GM19452 (cell line): ENCODE measurements at regions not wholly inside any gene's neighbourhood (a gene's known extent, or its start where the extent isn't known, plus 50 kb on each side); places are given as distances from the start of the nearest gene placed in this dataset.
"Not testable (repeated sequence)": the region's sequence is repeated elsewhere in the genome, so short reads cannot be mapped to it uniquely, and the experiment has no call there.

Source experiments
- ATAC-seq: cut with Tn5 transposase; IDR thresholded peaks from one replicate; pipeline ENCODE4 v1.9.1; 2021; ENCODE audit not compliant: unreplicated experiment

DNA sequence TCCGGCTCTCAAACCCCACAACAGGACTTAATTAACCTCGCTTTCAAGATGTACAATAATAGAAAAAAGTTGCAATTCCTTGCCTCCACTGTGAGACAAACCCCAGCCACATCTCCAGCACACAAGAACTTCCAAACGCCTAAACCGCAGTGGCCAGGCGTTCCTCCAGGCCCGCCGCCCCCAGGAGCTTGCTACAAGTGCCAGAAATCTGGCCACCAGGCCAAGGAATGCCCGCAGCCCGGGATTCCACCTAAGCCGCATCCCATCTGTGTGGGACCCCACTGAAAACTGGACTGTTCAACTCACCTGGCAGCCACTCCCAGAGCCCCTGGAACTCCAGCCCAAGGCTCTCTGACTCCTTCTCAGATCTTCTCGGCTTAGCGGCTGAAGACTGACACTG is 262.5 kb downstream of the SMARCA2 start:
- ATAC-seq, result not testable (repeated sequence)

DNA sequence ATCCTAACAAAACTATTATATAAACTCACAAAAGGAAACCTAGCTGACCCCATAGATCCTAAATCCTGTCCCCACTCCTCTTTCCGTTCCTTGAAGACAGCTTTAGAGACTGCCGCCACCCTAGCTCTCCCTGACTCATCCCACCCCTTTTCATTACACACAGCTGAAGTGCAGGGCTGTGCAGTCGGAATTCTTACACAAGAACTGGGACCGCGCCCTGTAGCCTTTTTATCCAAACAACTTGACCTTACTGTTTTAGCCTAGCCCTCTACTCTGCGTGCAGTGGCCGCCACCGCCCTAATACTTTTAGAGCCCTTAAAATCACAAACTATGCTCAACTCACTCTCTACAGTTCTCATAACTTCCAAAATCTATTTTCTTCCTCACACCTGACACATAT is 264.0 kb downstream of the SMARCA2 start:
- not testable (repeated sequence) for ATAC-seq

DNA sequence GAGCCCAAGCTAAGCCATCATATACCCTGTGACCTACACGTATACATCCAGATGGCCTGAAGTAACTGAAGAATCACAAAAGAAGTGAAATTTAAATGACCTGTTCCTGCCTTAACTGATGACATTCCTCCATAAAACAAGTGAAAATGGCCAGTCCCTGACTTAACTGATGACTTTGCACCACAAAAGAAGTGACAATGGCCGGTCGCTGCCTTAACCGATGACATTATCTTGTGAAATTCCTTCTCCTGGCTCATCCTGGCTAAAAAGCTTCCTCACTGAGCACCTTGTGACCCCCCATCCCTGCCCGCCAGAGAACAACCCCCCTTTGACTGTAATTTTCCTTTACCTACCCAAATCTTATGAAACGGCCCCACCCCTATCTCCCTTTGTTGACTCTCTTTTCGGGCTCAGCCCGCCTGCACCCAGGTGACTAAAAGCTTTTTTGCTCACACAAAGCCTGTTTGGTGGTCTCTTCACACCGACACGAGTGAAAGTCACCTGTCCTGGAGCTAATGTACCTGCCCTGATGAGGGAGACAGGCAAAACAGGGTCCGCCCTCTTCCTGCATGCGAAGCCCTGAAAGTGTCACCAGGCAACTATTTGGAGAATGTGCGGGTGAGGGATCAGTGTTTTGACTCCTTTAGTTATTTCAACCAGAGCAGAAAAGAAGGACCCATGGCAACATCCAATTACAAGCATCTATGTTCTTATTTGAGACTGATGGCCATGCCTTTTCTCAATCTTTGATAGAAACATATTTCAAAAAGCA is 266.1 kb downstream of the SMARCA2 start:
- no peak for ATAC-seq

DNA sequence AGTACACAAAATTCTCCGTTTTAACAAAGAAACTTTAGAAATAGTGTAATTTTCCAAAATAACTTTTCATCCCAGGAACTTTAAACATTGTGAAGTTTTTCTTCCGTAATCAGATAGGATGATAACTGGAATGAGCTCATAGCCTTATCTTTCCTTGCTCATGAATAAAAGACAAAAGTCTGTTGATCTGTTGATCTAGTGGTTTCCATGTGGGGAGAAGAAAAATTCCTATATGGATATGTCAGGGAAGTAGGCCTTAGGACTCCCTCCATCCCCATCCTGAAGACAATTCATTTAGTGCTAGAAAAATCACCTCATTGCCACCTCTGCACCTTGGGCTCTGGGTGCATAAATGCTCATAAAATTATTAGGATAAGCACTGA is 266.6 kb downstream of the SMARCA2 start:
- no peak for ATAC-seq

DNA sequence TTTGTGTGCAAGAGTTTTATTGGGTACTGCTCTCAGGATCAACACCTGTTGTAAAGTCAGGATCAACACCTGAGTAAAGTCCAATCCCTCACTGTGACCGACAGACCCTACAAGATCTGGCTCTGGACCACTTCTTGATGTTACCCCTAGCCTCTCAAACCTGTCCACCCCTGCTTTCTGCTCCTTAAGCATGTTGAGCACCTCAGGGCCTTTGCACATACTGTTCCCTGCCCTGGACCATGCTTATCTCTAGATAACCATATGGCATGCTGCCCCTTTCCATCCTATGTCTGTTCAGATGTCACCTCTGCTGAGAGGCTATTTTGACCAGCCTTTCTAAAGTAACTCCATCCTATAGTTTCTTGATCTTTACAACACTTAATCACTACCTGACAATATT is 269.6 kb downstream of the SMARCA2 start:
- ATAC-seq, result no peak

DNA sequence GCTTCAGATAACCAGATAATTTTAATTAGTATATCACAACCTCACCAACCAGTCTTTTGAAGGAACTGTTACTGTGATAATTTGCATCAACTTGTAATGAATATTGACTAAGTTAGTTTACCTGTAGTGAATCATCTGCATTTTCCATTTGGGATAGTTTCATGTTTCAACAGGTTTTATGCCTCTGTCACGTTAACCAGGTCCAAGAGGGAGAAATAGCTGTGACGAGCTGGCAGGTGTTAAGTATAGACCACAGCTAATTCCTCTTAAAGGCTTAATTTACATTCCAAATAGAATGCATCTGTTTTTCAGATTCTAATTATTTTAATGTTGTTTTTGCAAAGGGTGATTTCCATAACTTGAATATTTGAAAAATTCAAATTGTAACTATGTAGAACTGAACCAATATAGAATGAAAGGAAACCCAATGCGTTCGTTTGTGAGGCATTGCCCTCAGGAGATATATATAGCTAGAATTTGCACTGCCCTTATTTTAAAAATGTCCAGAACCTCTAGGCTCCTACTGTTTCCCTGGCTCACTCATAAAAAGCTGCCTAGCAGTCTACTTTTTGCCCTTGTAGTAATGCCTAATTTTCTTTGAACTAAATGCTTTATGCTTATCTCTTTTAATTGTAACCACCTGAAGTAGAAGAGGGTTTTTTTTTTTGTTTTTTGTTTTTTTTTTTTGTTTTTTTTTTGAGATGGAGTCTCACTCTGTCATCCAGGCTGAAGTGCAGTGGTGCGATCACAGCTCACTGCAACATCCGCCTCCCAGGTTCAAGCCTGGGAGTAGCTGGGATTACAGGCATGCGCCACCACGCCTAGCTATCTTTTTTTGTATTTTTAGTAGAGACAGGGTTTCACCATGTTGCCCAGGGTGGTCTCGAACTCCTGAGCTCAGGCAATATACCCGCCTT is 270.5 kb downstream of the SMARCA2 start:
- no peak for ATAC-seq

DNA sequence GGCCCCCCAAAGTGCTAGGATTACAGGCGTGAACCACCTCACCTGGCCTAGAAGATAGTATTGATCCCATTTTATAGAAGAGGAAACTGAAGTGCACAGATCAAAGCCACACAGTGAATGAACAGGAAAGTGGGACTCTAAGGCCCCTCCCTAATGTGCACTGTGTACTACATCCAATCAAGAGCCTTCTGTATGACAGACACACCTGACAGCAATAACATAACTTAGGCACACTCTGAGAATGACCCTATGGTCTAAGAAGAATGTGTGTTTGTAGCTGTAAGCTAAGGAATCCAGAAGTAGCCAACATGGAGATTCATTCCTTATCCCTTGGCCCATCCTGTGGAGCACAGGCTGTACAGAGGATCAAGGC is 271.2 kb downstream of the SMARCA2 start:
- ATAC-seq, result no peak

DNA sequence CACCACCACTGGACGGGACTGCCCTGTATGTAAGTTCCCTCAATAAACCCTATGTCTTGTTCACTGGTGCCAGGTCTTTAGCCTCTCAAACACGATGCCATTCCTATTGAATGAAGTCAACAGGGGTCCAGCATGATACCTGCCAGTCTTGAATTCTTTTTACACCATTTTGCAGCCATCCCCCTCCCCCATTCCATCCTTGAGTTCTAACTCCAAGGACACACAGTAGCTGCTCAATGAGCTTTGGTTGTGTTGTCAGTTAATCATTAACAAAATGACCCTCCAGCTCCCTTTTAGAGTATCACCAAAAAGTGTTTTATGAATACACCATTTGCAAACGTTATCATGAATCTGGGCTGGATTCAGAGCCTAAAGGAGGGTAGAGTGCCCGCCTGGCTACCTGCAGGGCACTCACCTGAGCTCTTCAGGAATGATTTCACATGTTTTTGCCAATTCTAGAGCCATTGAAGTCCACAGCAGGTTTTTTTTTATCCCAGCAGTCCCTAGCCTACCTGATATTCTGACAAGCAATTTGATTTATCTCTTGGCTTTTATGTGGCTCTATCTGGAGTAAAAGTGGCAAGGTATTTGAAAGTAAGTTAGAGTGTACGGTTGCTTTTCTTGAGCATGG is 271.8 kb downstream of the SMARCA2 start:
- ATAC-seq, result no peak

DNA sequence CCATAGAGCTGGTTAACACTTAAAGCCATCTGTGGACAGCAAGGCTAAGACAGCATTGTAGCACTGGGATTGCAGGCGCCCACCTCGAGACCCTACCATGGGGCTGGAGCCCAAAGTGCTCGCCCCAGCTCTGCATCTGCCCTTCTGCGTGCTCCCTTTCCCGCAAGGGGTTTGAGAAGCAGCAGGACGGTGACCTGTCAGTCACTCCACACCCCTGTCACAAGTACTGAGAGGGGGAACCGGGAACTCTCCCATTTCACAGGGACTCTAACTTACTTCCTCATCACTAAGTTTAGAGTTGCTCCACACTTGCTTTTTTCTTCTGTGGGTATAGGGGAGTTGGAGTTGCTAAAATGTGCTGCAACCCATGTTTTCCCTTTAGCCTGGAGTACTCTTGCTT is 273.2 kb downstream of the SMARCA2 start:
- ATAC-seq, result no peak

DNA sequence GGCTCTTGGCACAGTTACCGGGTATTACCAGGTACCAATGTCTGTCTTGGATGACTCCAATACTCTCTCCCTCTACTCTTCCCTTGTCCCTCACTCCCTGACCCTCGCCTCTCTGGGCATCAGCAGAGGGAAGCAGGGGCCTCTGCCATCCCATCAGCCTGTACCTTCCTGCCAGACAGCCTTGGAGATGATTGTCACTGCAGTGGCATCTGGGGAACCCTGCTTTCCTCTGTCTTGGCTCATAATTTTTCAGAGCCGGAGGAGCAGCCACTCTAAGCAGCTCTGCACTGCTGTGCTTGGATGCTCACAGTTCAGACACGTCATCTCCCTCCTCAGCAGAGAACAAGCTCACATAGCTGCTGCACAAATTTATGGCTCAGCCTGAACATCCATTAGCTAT is 274.1 kb downstream of the SMARCA2 start:
- no peak for ATAC-seq

DNA sequence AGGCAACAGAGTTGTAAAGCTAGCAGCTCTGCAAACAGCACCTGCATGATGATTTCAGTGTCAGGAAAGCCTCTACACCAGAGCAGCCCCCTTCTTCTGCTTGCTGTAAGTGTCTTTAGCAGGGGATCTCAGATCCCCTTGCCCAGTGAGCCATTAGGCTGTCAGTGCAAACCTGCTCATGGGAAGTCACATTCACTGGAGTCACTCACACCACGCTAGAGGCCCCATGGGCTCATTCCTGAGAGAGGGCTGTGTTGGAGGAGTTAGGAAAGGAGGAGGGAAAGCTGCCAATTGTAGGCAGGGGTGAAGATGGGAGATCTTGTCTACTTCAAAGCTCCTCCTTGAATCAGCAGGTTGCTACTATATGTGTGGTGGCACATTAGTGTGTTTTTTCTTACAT is 275.2 kb downstream of the SMARCA2 start:
- ATAC-seq, result no peak

DNA sequence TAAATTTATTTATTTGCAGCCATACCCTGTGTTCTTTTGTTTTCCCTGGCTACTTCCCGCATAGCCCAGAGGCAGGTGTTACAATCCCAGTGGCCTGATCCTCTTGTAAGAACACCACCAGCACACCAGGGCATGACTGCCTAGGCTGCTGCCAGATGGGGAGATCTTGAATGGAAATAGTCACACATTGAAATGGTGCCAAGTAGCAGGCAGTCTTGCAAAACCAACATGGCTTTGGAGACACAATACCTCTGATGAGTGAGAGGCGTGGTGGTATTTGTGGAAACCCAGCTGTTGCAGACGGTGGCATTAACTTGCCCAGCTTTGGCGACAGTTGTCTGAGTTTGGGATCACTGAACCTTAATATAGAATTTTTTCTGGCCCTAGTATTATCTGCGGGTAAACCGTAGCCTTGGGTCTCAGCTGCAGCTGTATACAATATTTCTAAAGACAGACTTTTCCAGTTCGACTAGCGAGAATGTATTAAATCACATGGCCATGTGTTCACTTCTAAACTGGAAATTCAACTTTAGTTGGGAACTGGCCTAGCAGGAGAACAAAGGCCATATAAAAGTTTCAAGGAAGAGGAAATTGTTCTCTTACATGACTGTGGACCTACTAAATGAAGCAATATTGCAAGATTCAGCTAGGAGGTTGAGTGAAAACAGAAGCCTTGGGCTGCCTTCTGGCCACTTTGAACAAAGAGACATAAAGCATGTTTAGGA is 277.0 kb downstream of the SMARCA2 start:
- no peak for ATAC-seq

DNA sequence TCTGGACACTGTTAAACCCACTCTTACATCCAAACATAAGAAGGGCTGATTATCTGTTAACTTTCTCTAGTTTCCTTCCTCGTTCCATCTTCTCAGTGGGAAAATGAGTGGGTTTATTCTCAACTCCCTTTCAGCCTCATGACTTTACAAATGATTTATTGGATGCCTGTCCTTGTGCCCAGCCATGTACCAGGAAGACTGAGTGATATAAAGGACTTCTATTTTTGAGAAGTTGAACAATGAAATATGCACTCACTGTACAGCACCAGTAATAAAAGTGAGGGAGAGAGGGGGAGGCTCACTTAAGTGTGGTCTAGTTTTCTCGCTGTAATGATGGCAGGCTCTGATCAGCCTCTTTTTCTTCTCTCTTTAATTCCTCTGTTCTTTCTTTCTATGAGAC is 277.6 kb downstream of the SMARCA2 start:
- ATAC-seq, result no peak

DNA sequence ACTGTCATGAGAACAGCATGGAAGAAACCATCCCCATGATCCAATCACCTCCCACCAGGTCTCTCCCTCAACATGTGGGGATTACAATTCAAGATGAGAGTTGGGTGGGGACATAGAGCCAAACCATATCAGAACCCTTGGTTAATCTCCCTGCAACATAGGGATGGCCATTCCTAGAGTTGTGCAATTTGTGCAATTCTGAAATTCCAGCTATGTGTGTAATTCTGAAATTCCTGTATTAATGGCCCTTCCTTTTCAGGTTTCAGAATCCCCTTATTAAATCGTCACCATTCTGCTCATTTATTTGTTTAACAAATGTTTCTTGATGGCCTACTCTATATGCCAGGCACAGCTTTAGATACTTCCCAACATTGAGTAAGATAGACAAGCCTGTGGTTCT is 282.6 kb downstream of the SMARCA2 start:
- ATAC-seq, result no peak

DNA sequence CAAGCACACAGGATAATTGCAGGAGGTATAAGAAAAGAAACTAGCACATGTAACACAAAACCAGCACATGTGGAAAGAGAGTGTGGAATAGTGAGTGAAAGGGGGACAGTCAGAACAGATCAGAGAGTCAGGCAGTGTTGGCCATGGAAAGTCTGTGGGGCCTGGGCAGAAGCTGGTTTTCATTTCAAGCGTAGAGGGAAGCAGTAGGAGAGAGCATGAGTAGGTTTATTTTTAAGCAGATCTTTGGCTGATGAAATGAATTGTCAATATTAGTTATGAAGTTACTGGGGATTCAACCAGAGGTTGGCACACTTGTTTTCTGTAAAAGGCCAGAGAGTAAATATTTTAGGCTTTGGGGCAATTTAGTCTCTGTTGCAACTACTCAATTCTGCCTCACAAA is 283.1 kb downstream of the SMARCA2 start:
- ATAC-seq, result no peak

DNA sequence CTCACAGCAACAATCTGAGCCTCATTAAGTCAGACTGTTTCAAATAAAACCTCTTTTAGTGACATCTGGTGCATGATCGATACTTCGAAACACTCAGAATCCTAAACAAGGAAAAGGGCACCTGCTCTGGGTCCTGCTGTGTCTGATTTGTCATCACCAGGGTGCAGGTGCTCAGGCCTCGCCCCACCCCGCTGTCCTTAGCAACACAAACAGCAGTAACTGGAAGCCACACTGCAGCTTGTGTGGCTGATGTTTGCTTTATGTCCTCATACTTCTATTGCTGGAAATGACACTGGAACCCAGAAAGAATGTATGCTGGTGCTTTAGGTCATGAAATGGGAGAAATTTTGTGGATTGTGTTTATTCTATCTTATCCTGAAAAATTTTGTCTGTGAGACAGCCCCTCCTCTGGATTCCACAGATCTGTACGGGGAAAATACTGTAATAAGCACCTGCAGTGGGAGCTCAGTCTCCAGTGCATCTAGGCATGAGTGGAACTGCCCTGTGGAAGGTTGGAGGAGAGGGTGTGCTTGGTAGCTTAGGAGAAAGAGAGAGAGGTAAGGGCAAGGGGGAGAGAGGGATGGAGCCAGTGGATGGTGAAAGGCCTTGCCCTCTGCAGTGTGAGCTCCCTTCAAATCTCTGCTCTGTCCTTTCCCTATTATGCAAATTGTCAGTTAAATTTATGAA is 284.2 kb downstream of the SMARCA2 start:
- no peak for ATAC-seq

DNA sequence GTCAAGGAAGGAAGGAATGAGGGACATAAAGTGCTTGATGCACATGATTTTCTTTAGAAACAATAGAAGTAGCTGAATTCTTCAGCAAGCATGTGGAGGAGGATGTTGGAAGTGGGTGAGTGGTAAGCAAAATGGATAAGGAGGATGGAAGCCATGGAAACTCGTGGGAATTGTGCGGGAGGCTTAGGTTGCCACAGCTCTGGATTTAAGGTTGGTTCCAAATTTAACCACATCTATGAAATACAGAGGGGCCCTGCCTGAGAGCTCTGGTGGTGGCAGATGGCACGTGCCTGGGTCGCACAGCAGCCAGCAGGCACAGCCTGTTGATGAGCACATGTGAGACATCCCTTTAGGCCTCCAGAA is 284.7 kb downstream of the SMARCA2 start:
- no peak for ATAC-seq

DNA sequence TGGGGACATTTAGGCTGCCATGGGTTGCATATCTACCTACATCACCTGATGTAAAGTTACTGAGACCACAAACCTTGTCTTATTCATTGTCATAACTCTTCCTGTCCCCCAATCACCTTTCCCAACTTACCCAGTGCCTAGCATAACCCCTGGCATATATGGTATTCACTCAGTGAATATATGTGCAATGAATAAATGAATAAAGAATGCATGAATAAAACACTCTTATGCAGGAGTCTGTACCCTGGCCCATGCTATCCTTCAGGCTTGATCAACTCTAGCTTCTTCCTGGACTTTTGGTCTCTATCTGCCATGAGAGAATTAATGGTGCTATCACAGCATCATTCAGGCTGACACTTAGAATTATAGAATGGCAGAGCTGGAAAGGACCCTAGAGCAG is 285.2 kb downstream of the SMARCA2 start:
- no peak for ATAC-seq

DNA sequence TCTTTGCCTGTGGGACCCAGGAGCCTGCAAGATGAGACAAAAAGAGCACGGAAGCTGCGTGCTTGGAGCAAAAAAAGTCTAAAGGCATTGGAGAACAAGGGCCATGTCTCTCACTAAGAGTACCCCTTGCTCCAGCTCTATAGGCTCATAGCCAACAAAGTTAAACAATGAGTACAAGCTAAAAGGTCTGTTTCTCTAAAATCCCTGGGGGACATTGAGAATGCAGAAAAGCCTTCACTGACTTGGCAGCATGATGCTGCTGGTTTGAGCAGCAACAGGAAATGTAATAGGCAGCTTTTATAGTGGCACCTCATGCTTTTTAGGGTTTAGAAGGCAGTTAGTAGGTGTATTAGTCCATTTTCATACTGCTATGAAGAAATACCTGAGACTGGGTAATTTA is 287.5 kb downstream of the SMARCA2 start:
- ATAC-seq, result no peak

DNA sequence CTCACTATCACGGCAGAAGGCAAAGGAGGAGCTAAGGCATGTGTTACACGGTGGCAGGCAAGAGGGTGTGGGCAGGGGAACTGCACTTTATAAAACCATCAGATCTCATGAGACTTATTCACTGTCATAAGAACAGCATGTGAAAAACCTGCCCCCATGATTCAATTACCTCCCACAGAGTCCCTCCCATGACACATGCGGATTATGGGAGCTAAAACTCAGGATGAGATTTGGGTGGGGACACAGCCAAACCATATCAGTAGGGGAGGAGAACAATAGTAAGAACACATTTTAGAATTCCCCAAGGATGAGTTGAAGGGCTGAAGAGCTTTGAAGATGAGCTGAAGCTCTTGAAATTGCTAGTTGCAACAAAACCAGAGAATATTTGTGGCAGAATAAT is 287.9 kb downstream of the SMARCA2 start:
- ATAC-seq, result no peak

DNA sequence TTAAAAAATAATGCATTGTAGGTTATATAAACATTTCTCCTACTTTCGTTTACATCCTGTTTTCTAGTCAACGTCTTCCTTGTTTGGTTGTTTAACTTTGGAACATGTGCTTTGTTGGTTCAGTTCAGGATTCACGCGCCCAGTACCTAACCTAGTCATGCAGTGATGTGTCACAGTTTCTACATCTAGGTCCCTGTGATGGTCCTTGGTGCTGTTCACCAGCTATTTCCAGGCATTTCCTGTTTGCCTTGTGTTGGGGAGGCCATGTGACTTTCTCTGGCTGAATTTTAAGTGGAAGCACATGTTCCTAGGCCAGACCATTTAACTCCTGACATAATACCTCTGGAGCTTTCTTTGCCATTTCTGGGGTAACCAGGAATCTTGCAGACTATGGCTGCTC is 292.3 kb downstream of the SMARCA2 start:
- ATAC-seq, result no peak
